Prostate gland (tissue), 2 donors: ENCODE measurements at regions not wholly inside any gene's neighbourhood (a gene's known extent, or its start where the extent isn't known, plus 50 kb on each side); places are given as distances from the start of the nearest gene placed in this dataset.

Experiments used
- CTCF ChIP-seq, 4 experiments: fragments of 200-600 bp in 2 of 4; fragments of 450-650 bp in 2 of 4; sonication (generic) in 2 of 4; IDR thresholded peaks; 1 replicate in 3 of 4; 2 replicates in 1 of 4; pipeline ENCODE4 v1.5.1; 2016 to 2019; ENCODE audit warnings: antibody characterized with exemption in 4 of 4, mild to moderate bottlenecking in 2 of 4, moderate library complexity in 2 of 4
- POLR2A ChIP-seq: fragments of 450-650 bp; IDR thresholded peaks from one replicate; pipeline ENCODE4 v1.6.1; 2016; ENCODE audit warnings: antibody characterized with exemption, mild to moderate bottlenecking

GRCh38 chr4:117549524-117549923, 464.1 kb upstream of the TRAM1L1 start:
- no peak for TF ChIP-seq CTCF (IDR thresholded peaks at IDR 0.05)
- no peak for TF ChIP-seq POLR2A
